B cell (primary cell): ENCODE measurements at regions not wholly inside any gene's neighbourhood (a gene's known extent, or its start where the extent isn't known, plus 50 kb on each side); places are given as distances from the start of the nearest gene placed in this dataset.

Experiments used
- ATAC-seq: fragments of 200-7000 bp; cut with Tn5 transposase; one replicate; pipeline ENCODE4 v1.10.0; 2021; ENCODE audit warnings: low read depth, mild to moderate bottlenecking, moderate number of reproducible peaks, moderate library complexity
- CTCF ChIA-PET: fragments of 350-600 bp; sonication (Branson Sonifier 250); formaldehyde crosslinking; loops from one replicate; lab custom pipeline; 2021; ENCODE audit warnings: antibody characterized with exemption, inconsistent platforms; lab: Charles Lee
- POLR2A ChIA-PET: fragments of 350-600 bp; sonication (Branson Sonifier 250); formaldehyde crosslinking; loops from one replicate; lab custom pipeline; 2021; ENCODE audit warnings: antibody characterized with exemption; lab: Charles Lee
- DNase-seq: peaks from one replicate; pipeline ENCODE4 v3.0.0; 2013
- H2AFZ ChIP-seq: 2 replicates; pipeline ENCODE4 v1.6.1; 2012; ENCODE audit warnings: mild to moderate bottlenecking, low read depth, low read length; ENCODE audit not compliant: insufficient read depth, poor library complexity, severe bottlenecking
- H3K27ac ChIP-seq, 2 donors: 1 replicate in 1 of 2; 2 replicates in 1 of 2; pipeline ENCODE4 v1.5.1; 2012 to 2013; ENCODE audit warnings: low read length in 2 of 2, mild to moderate bottlenecking in 2 of 2, moderate library complexity in 1 of 2
- H3K27me3 ChIP-seq, 4 experiments: fragments of 200-600 bp in 1 of 4; sonication (generic) in 1 of 4; replicated peaks in 1 of 4; 1 replicate in 2 of 4; 2 replicates in 2 of 4; pipeline versions ENCODE4 v1.6.1 to v1.7.0; 2013 to 2016; ENCODE audit warnings: low read length in 3 of 4, mild to moderate bottlenecking in 2 of 4, mixed read lengths in 1 of 4, moderate library complexity in 1 of 4; ENCODE audit not compliant: insufficient read depth in 4 of 4, control insufficient read depth in 3 of 4; ENCODE audit errors: control extremely low read depth in 1 of 4
- H3K36me3 ChIP-seq, 2 experiments: replicated peaks in 1 of 2; 1 replicate in 1 of 2; 2 replicates in 1 of 2; pipeline versions ENCODE4 v1.6.1 to v1.7.1; 2013; ENCODE audit warnings: low read length in 1 of 2; ENCODE audit not compliant: insufficient read depth in 2 of 2, control insufficient read depth in 1 of 2; ENCODE audit errors: control extremely low read depth in 1 of 2, extremely low read depth in 1 of 2
- H3K4me1 ChIP-seq, 2 donors: fragments of 200-600 bp in 1 of 2; sonication (generic) in 1 of 2; 1 replicate in 1 of 2; 2 replicates in 1 of 2; pipeline versions ENCODE4 v1.5.1 to v1.6.1; 2013 to 2017; ENCODE audit warnings: low read length in 2 of 2; ENCODE audit not compliant: control insufficient read depth in 2 of 2, insufficient read depth in 2 of 2
- H3K4me2 ChIP-seq: replicated peaks from 2 replicates; pipeline ENCODE3; 2012; ENCODE audit warnings: mild to moderate bottlenecking, low read depth, low read length; ENCODE audit not compliant: poor library complexity, severe bottlenecking
- H3K4me3 ChIP-seq, 5 experiments: fragments of 200-600 bp in 1 of 5; sonication (generic) in 1 of 5; 1 replicate in 3 of 5; 2 replicates in 2 of 5; pipeline versions ENCODE4 v1.5.1 to v1.7.0; 2011 to 2016; ENCODE audit warnings: low read length in 4 of 5, mild to moderate bottlenecking in 4 of 5, low read depth in 2 of 5, control low read depth in 1 of 5, moderate library complexity in 1 of 5; ENCODE audit not compliant: insufficient read depth in 1 of 5; ENCODE audit errors: control extremely low read depth in 1 of 5, extremely low read depth in 1 of 5
- H3K79me2 ChIP-seq: fragments of 200-600 bp; sonication (generic); one replicate; pipeline ENCODE4 v1.6.0; 2016; ENCODE audit warnings: low read length; ENCODE audit not compliant: control insufficient read depth, insufficient read depth
- H3K9ac ChIP-seq: fragments of 200-600 bp; sonication (generic); 2 replicates; pipeline ENCODE4 v1.6.1; 2017; ENCODE audit warnings: mild to moderate bottlenecking, low read length, moderate library complexity
- H3K9me3 ChIP-seq, 3 donors: one replicate each; pipeline versions ENCODE4 v1.6.1 to v1.7.1; 2013; ENCODE audit warnings: low read length in 2 of 3; ENCODE audit not compliant: control insufficient read depth in 2 of 3, insufficient read depth in 1 of 3; ENCODE audit errors: control extremely low read depth in 1 of 3
- H4K20me1 ChIP-seq: 2 replicates; pipeline ENCODE4 v1.6.0; 2012; ENCODE audit warnings: mild to moderate bottlenecking, low read length; ENCODE audit not compliant: insufficient read depth, control insufficient read depth, poor library complexity, severe bottlenecking
- H3K27ac Mint-ChIP-seq: one replicate; pipeline ENCODE4 v1.8.0; 2021; ENCODE audit warnings: mixed read lengths
- H3K27me3 Mint-ChIP-seq: one replicate; pipeline ENCODE4 v1.8.0; 2021; ENCODE audit warnings: mixed read lengths
- H3K4me1 Mint-ChIP-seq: one replicate; pipeline ENCODE4 v1.8.0; 2021; ENCODE audit warnings: mixed read lengths
- H3K4me3 Mint-ChIP-seq: one replicate; pipeline ENCODE4 v1.8.0; 2021; ENCODE audit warnings: mixed read lengths
- H3K9me3 Mint-ChIP-seq: one replicate; pipeline ENCODE4 v1.8.0; 2022; ENCODE audit warnings: mixed read lengths; ENCODE audit not compliant: insufficient read depth
- EZH2 ChIP-seq: IDR thresholded peaks from 2 replicates; pipeline ENCODE4 v1.6.1; 2012; ENCODE audit warnings: borderline replicate concordance, low read depth, mild to moderate bottlenecking, moderate library complexity, low read length; ENCODE audit not compliant: insufficient read depth, poor library complexity, severe bottlenecking
- WGBS: methylation state at CpG from one replicate; pipeline ENCODE4 v1.1.5; 2013; ENCODE audit warnings: missing lambda C conversion rate; ENCODE audit not compliant: insufficient coverage; 5-methylcytosine and 5-hydroxymethylcytosine counted together
- intact Hi-C: fragments of 100-400 bp; cut with micrococcal nuclease; formaldehyde crosslinking; loops from one replicate; pipeline ENCODE4 v1.10.0; 2022
- TF ChIP-seq, protein P1 (sequence below): fragments of 200-600 bp; IDR thresholded peaks from one replicate; pipeline ENCODE4 v1.8.0; 2022; ENCODE audit warnings: antibody characterized with exemption, mild to moderate bottlenecking

DNA sequence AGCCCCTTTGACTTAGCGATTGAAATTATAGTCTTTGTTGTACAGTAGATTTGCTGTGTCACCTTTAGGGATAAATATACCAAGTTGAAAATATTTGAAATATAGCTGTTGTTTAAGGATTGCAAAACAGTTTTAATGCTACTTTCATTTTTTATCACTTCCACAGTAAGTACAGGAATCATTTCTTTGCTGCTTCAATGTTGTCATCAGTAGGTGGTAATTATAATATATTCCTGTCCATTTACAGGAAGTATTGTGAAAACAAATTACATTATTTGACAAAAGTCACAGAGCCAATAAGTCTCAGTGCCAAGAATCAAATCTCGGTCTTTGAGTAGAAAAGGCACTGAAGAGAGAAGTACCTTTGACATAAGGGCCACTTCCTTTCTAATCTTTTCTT, 342.6 kb upstream of the RGS6 start:
- ChIA-PET CTCF (interaction anchor here (1.4 kb wide), 2 partner anchors 10 to 186 kb away, joined by 3 to 4 read pairs; no protein-coding TSS in a partner anchor), POLR2A (no interaction called here)
- DNase-seq (no peak), ATAC-seq (no peak)
- Histone ChIP-seq H3K4me3 (no peak overlapping the region), H2AFZ (no peak overlapping the region), H3K27me3 (no peaks in the 10 kb centered on the region), H3K36me3 (peaks cover 8 to 11% of the 10 kb centered on the region in 2 experiments), H3K4me1 (peaks cover 3 to 6% of the 10 kb centered on the region in 2 donors), H3K79me2 (peaks cover 24% of the 10 kb centered on the region), H3K9ac (no peak overlapping the region), H3K9me3 (no peaks in the 10 kb centered on the region), H3K27ac (no peak overlapping the region), H4K20me1 (peaks cover 19% of the 10 kb centered on the region), H3K4me2 (no peak overlapping the region)
- no peaks in the 10 kb centered on the region for H3K27me3 Mint-ChIP-seq
- intact Hi-C loops: no loop called here
- no peak for TF ChIP-seq EZH2
- TF ChIP-seq, protein P1, sequence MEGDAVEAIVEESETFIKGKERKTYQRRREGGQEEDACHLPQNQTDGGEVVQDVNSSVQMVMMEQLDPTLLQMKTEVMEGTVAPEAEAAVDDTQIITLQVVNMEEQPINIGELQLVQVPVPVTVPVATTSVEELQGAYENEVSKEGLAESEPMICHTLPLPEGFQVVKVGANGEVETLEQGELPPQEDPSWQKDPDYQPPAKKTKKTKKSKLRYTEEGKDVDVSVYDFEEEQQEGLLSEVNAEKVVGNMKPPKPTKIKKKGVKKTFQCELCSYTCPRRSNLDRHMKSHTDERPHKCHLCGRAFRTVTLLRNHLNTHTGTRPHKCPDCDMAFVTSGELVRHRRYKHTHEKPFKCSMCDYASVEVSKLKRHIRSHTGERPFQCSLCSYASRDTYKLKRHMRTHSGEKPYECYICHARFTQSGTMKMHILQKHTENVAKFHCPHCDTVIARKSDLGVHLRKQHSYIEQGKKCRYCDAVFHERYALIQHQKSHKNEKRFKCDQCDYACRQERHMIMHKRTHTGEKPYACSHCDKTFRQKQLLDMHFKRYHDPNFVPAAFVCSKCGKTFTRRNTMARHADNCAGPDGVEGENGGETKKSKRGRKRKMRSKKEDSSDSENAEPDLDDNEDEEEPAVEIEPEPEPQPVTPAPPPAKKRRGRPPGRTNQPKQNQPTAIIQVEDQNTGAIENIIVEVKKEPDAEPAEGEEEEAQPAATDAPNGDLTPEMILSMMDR: no peak
- no peak overlapping the region for H3K4me3 Mint-ChIP-seq
- WGBS: no CpG with 5 or more reads among the region's 2 CpGs
- H3K9me3 Mint-ChIP-seq: no peaks in the 10 kb centered on the region
- no peak overlapping the region for H3K27ac Mint-ChIP-seq
- H3K4me1 Mint-ChIP-seq: peaks cover 33% of the 10 kb centered on the region

DNA sequence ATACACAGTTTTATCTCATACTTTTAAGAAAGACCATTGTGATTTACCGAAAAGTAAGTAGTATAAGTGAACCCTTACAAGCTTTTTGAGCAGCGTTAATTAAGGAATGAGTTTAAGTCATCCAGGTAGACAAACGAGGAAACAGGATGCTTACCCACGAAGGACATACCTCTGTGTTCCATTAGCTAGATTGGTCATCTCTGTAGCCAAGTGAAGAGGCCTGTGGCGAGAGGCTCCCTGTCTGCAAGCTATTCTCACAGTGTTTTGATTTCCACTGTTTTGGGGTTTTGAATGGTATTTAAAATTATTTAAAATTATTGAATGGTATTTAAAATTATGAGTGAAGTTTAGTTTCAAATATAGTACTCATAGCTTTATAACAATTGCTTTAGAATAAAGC, 342.1 kb upstream of the RGS6 start:
- ATAC-seq (no peak), DNase-seq (no peak)
- H3K27ac Mint-ChIP-seq: no peak overlapping the region
- no peak overlapping the region for H3K4me2 ChIP-seq
- peaks cover 3 to 6% of the 10 kb centered on the region in 2 donors for H3K4me1 ChIP-seq
- ChIA-PET POLR2A (no interaction called here), CTCF (interaction anchor here (1.4 kb wide), 2 partner anchors 11 to 186 kb away, joined by 3 to 4 read pairs; no protein-coding TSS in a partner anchor)
- H3K27me3 ChIP-seq: no peaks in the 10 kb centered on the region
- H3K36me3 ChIP-seq: peaks cover 8 to 11% of the 10 kb centered on the region in 2 experiments
- no peaks in the 10 kb centered on the region for H3K9me3 ChIP-seq
- H3K27ac ChIP-seq: no peak overlapping the region
- no peak overlapping the region for H3K9ac ChIP-seq
- H3K27me3 Mint-ChIP-seq: no peaks in the 10 kb centered on the region
- H3K4me3 Mint-ChIP-seq: no peak overlapping the region
- H3K79me2 ChIP-seq: peaks cover 22% of the 10 kb centered on the region
- TF ChIP-seq, protein P1: no peak
- TF ChIP-seq EZH2: no peak
- 96% methylated on average over 3 of the region's 5 CpGs for WGBS
- peaks cover 14% of the 10 kb centered on the region for H4K20me1 ChIP-seq
- H3K9me3 Mint-ChIP-seq: no peaks in the 10 kb centered on the region
- H3K4me1 Mint-ChIP-seq: peaks cover 35% of the 10 kb centered on the region
- no peak overlapping the region for H2AFZ ChIP-seq
- no peak overlapping the region for H3K4me3 ChIP-seq
- intact Hi-C loops: no loop called here
